ENCODE measurements at regions not wholly inside any gene's neighbourhood (a gene's known extent, or its start where the extent isn't known, plus 50 kb on each side); places are given as distances from the start of the nearest gene placed in this dataset.

- H3K36me3 ChIP-seq (replicated peaks in 1 of 2; ENCODE audit: control insufficient read depth in 1 of 2, insufficient read depth in 2 of 2, low read length in 1 of 2) = no peaks in the 10 kb centered on the region
- H3K9me3 ChIP-seq = no peaks in the 10 kb centered on the region
- H3K4me1 ChIP-seq (ENCODE audit: control insufficient read depth in 1 of 2, insufficient read depth in 2 of 2, low read depth in 1 of 2, low read length in 1 of 2) = peaks cover 0 to 4% of the 10 kb centered on the region in 2 experiments; a peak in 2 of 4 replicates
- DNase-seq = no peak
- H3K9me2 ChIP-seq = no peaks in the 10 kb centered on the region
- H3K9ac ChIP-seq = no peak overlapping the region
- TF ChIP-seq GABPA (IDR thresholded peaks at IDR 0.05; ENCODE audit: low read depth) (no peak), EP300 (IDR thresholded peaks at IDR 0.05; ENCODE audit: borderline replicate concordance in 1 of 2, low read depth in 1 of 2, low read length in 1 of 2) (no peak), RAD21 (IDR thresholded peaks at IDR 0.05; ENCODE audit: low read length) (no peak), TAF1 (IDR thresholded peaks at IDR 0.05; ENCODE audit: borderline replicate concordance, low read depth, low read length) (no peak), EZH2phosphoT487 (IDR thresholded peaks at IDR 0.05; ENCODE audit: borderline replicate concordance, low read depth) (no peak), USF1 (IDR thresholded peaks at IDR 0.05; ENCODE audit: borderline replicate concordance, low read depth) (no peak), SMC3 (IDR thresholded peaks at IDR 0.05; ENCODE audit: low read depth, low read length) (no peak), TCF12 (IDR thresholded peaks at IDR 0.05) (no peak), RXRA (IDR thresholded peaks at IDR 0.05; ENCODE audit: borderline replicate concordance, low read depth) (no peak)
- TF ChIP-seq, protein P1, sequence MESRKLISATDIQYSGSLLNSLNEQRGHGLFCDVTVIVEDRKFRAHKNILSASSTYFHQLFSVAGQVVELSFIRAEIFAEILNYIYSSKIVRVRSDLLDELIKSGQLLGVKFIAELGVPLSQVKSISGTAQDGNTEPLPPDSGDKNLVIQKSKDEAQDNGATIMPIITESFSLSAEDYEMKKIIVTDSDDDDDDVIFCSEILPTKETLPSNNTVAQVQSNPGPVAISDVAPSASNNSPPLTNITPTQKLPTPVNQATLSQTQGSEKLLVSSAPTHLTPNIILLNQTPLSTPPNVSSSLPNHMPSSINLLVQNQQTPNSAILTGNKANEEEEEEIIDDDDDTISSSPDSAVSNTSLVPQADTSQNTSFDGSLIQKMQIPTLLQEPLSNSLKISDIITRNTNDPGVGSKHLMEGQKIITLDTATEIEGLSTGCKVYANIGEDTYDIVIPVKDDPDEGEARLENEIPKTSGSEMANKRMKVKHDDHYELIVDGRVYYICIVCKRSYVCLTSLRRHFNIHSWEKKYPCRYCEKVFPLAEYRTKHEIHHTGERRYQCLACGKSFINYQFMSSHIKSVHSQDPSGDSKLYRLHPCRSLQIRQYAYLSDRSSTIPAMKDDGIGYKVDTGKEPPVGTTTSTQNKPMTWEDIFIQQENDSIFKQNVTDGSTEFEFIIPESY (IDR thresholded peaks at IDR 0.05; ENCODE audit: borderline replicate concordance, low read depth) = no peak
- TF ChIP-seq, protein P2, sequence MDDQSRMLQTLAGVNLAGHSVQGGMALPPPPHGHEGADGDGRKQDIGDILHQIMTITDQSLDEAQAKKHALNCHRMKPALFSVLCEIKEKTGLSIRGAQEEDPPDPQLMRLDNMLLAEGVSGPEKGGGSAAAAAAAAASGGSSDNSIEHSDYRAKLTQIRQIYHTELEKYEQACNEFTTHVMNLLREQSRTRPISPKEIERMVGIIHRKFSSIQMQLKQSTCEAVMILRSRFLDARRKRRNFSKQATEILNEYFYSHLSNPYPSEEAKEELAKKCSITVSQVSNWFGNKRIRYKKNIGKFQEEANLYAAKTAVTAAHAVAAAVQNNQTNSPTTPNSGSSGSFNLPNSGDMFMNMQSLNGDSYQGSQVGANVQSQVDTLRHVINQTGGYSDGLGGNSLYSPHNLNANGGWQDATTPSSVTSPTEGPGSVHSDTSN (IDR thresholded peaks at IDR 0.05) = no peak
- POLR2A ChIA-PET = no interaction called here
- no peak overlapping the region for H3K4me3 ChIP-seq (ENCODE audit: low read depth in 2 of 2, low read length in 1 of 2)
- H3K27me3 ChIP-seq (ENCODE audit: insufficient read depth) = no peaks in the 10 kb centered on the region
- H3K27ac ChIP-seq (ENCODE audit: low read depth in 2 of 2, low read length in 1 of 2) = no peak overlapping the region
- H3K4me2 ChIP-seq = no peak overlapping the region
- H2AFZ ChIP-seq (ENCODE audit: low read depth) = no peak overlapping the region
- H3K79me2 ChIP-seq (ENCODE audit: insufficient read depth) = no peaks in the 10 kb centered on the region
- H4K20me1 ChIP-seq (ENCODE audit: insufficient read depth) = no peaks in the 10 kb centered on the region
- CTCF ChIA-PET = interaction anchor here (0.6 to 1.2 kb wide), 2 partner anchors 30 to 152 kb away, joined by 3 to 4 read pairs; no protein-coding TSS in a partner anchor
- 37% methylated on average over 2 of the region's 2 CpGs for WGBS (ENCODE audit: low lambda C conversion rate)
- H3F3A ChIP-seq (replicated peaks; ENCODE audit: insufficient read depth) = no peaks in the 10 kb centered on the region
These were observed 167.3 kb upstream of the CPNE8 start for GRCh38 chr12:39072658-39073057.

DNA sequence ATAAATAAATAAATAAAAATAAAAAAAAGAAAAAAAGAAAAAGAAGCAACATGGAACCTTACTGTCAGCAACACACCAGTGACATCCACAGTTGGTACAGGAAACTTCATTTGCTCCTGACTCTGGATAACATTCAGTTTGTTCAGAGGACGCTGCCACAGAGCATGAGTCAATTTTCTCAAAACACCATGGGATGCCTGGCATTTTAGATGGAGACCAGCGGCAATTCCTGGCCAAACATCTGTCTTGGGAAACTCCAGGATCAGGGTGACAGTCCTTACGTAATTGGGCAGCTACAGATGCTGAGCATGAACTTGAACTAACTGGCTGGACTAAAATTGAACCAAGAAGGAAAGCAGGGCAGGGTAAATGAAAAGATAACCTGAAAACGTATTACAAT is 166.2 kb upstream of the CPNE8 start:
- CTCF ChIA-PET = no interaction called here
- 33% methylated on average over 4 of the region's 4 CpGs for WGBS (ENCODE audit: low lambda C conversion rate)
- TF ChIP-seq, protein P2 (IDR thresholded peaks at IDR 0.05) = no peak
- no peak for TF ChIP-seq SIN3A (IDR thresholded peaks at IDR 0.05; ENCODE audit: borderline replicate concordance, low read depth, low read length)
- no peak for TF ChIP-seq CHD2 (IDR thresholded peaks at IDR 0.05; ENCODE audit: low read length, partially characterized antibody)

More for the DNA sequence above, 166.2 kb upstream of the CPNE8 start:
- H3K27me3 ChIP-seq (ENCODE audit: insufficient read depth) = no peaks in the 10 kb centered on the region
- H3K4me2 ChIP-seq = no peak overlapping the region
- no peak overlapping the region for H3K4me3 ChIP-seq (ENCODE audit: low read depth in 2 of 2, low read length in 1 of 2)
- H3F3A ChIP-seq (replicated peaks; ENCODE audit: insufficient read depth) = no peaks in the 10 kb centered on the region
- no peak overlapping the region for H3K27ac ChIP-seq (ENCODE audit: low read depth in 2 of 2, low read length in 1 of 2)
- H3K9ac ChIP-seq = no peak overlapping the region
- H4K20me1 ChIP-seq (ENCODE audit: insufficient read depth) = no peaks in the 10 kb centered on the region
- POLR2A ChIA-PET = no interaction called here
- H3K9me3 ChIP-seq = no peaks in the 10 kb centered on the region
- H2AFZ ChIP-seq (ENCODE audit: low read depth) = no peak overlapping the region
- no peaks in the 10 kb centered on the region for H3K79me2 ChIP-seq (ENCODE audit: insufficient read depth)
- no peak for DNase-seq
- no peaks in the 10 kb centered on the region; a peak in 1 of 4 replicates for H3K4me1 ChIP-seq (ENCODE audit: control insufficient read depth in 1 of 2, insufficient read depth in 2 of 2, low read depth in 1 of 2, low read length in 1 of 2)
- no peaks in the 10 kb centered on the region for H3K9me2 ChIP-seq
- H3K36me3 ChIP-seq (replicated peaks in 1 of 2; ENCODE audit: control insufficient read depth in 1 of 2, insufficient read depth in 2 of 2, low read length in 1 of 2) = no peaks in the 10 kb centered on the region

Data from SK-N-SH (cell line).